IMR-90 (cell line): ENCODE measurements at regions not wholly inside any gene's neighbourhood (a gene's known extent, or its start where the extent isn't known, plus 50 kb on each side); places are given as distances from the start of the nearest gene placed in this dataset.

Experiments used
- ATAC-seq: fragments of 200-7000 bp; cut with Tn5 transposase; 2 replicates; pipeline ENCODE4 v1.9.1; 2020; ENCODE audit warnings: low read depth, mild to moderate bottlenecking, moderate library complexity
- BruUV-seq: library from RNA; stranded (reverse); fragments of 400-500 nt; replicated peaks from 2 replicates; lab custom pipeline; 2021; lab: Mats Ljungman, UMichigan
- CTCF ChIA-PET: fragments of 300-600 bp; formaldehyde crosslinking; extraction: SDS; loops from one replicate; lab custom pipeline; 2021; ENCODE audit warnings: antibody characterized with exemption; lab: Yijun Ruan, JAX
- POLR2A ChIA-PET: fragments of 300-600 bp; sonication (Branson Sonifier 250); formaldehyde crosslinking; loops from one replicate; lab custom pipeline; 2022; ENCODE audit warnings: antibody characterized with exemption; ENCODE audit not compliant: unreplicated experiment; lab: Charles Lee
- DNase-seq: peaks from one replicate; pipeline ENCODE4 v3.0.0; 2013
- H2AFZ ChIP-seq: replicated peaks from 2 replicates; pipeline ENCODE3; 2013; ENCODE audit warnings: low read length, mild to moderate bottlenecking; ENCODE audit not compliant: poor library complexity
- H2AK5ac ChIP-seq: 2 replicates; pipeline ENCODE4 v1.6.1; 2013; ENCODE audit warnings: low read depth, low read length, inconsistent platforms
- H2AK9ac ChIP-seq: replicated peaks from 2 replicates; pipeline ENCODE3; 2013; ENCODE audit warnings: mild to moderate bottlenecking, low read depth, low read length, moderate library complexity; ENCODE audit not compliant: poor library complexity
- H2BK120ac ChIP-seq: 2 replicates; pipeline ENCODE4 v1.6.1; 2013; ENCODE audit warnings: low read depth, low read length, inconsistent platforms
- H2BK15ac ChIP-seq: 3 replicates; pipeline ENCODE4 v1.6.1; 2013; ENCODE audit warnings: low read depth, low read length, inconsistent platforms
- H2BK20ac ChIP-seq: 2 replicates; pipeline ENCODE4 v1.6.1; 2013; ENCODE audit warnings: low read depth, mild to moderate bottlenecking, inconsistent platforms, low read length, moderate library complexity
- H2BK5ac ChIP-seq: 2 replicates; pipeline ENCODE4 v1.6.1; 2013; ENCODE audit warnings: mild to moderate bottlenecking, low read depth, low read length, inconsistent platforms; ENCODE audit not compliant: poor library complexity, severe bottlenecking
- H3K14ac ChIP-seq: replicated peaks from 2 replicates; pipeline ENCODE4 v1.6.1; 2013; ENCODE audit warnings: low read depth, low read length, inconsistent platforms
- H3K18ac ChIP-seq: 2 replicates; pipeline ENCODE4 v1.6.1; 2013; ENCODE audit warnings: low read depth, low read length, control low read depth
- H3K23ac ChIP-seq: 2 replicates; pipeline ENCODE4 v1.6.1; 2013; ENCODE audit warnings: low read depth, low read length, inconsistent platforms
- H3K27ac ChIP-seq: 2 replicates; pipeline ENCODE4 v1.5.1; 2013; ENCODE audit warnings: mild to moderate bottlenecking, control low read depth, low read length; ENCODE audit not compliant: insufficient read depth
- H3K27me3 ChIP-seq: 2 replicates; pipeline ENCODE4 v1.6.1; 2013; ENCODE audit warnings: low read length; ENCODE audit not compliant: control insufficient read depth, insufficient read depth
- H3K36me3 ChIP-seq: 2 replicates; pipeline ENCODE4 v1.6.1; 2013; ENCODE audit warnings: low read length, mixed read lengths; ENCODE audit not compliant: control insufficient read depth, insufficient read depth
- H3K4ac ChIP-seq: 2 replicates; pipeline ENCODE4 v1.6.1; 2013; ENCODE audit warnings: low read depth, low read length, inconsistent platforms
- H3K4me1 ChIP-seq: 2 replicates; pipeline ENCODE4 v1.6.1; 2013; ENCODE audit warnings: low read length, mixed read lengths; ENCODE audit not compliant: control insufficient read depth, insufficient read depth
- H3K4me2 ChIP-seq: 2 replicates; pipeline ENCODE4 v1.6.1; 2013; ENCODE audit warnings: low read depth, mild to moderate bottlenecking, control low read depth, low read length, moderate library complexity
- H3K4me3 ChIP-seq: 2 replicates; pipeline ENCODE4 v1.5.1; 2013; ENCODE audit warnings: low read depth, mild to moderate bottlenecking, control low read depth, low read length, moderate library complexity; ENCODE audit not compliant: insufficient read depth
- H3K56ac ChIP-seq: 2 replicates; pipeline ENCODE4 v1.6.1; 2013; ENCODE audit warnings: low read length, inconsistent platforms; ENCODE audit not compliant: insufficient read depth; ENCODE audit errors: extremely low read depth
- H3K79me1 ChIP-seq, 2 experiments: 2 replicates each; pipeline ENCODE4 v1.6.1; 2013; ENCODE audit warnings: low read length in 2 of 2, inconsistent platforms in 1 of 2, low read depth in 1 of 2
- H3K9ac ChIP-seq: 2 replicates; pipeline ENCODE4 v1.6.1; 2013; ENCODE audit warnings: low read depth, low read length, control low read depth
- H3K9me1 ChIP-seq: 2 replicates; pipeline ENCODE4 v1.6.1; 2013; ENCODE audit warnings: low read length, inconsistent platforms; ENCODE audit not compliant: insufficient read depth
- H3K9me3 ChIP-seq: 2 replicates; pipeline ENCODE4 v1.6.1; 2013; ENCODE audit warnings: low read length; ENCODE audit not compliant: control insufficient read depth, insufficient read depth
- H4K20me1 ChIP-seq: 2 replicates; pipeline ENCODE4 v1.6.1; 2013; ENCODE audit warnings: low read length, inconsistent platforms; ENCODE audit not compliant: insufficient read depth
- H4K5ac ChIP-seq: 2 replicates; pipeline ENCODE4 v1.6.1; 2013; ENCODE audit warnings: mild to moderate bottlenecking, low read depth, low read length, control low read depth
- H4K8ac ChIP-seq, 2 experiments: 2 replicates each; pipeline ENCODE4 v1.6.1; 2013; ENCODE audit warnings: low read depth in 2 of 2, low read length in 2 of 2, control low read depth in 1 of 2, inconsistent platforms in 1 of 2
- H4K91ac ChIP-seq: 2 replicates; pipeline ENCODE4 v1.6.1; 2013; ENCODE audit warnings: low read depth, low read length, inconsistent platforms; ENCODE audit not compliant: insufficient read depth
- FOS ChIP-seq: fragments of 150-350 bp; IDR thresholded peaks from 2 replicates; pipeline ENCODE4 v1.6.1; 2016; ENCODE audit warnings: low read depth, low read length
- NFE2L2 ChIP-seq: fragments of 150-350 bp; IDR thresholded peaks from 2 replicates; pipeline ENCODE4 v1.6.1; 2016; ENCODE audit warnings: low read depth, mild to moderate bottlenecking, low read length
- POLR2A ChIP-seq: IDR thresholded peaks from 2 replicates; pipeline ENCODE4 v1.6.1; 2012; ENCODE audit warnings: mild to moderate bottlenecking, low read depth, low read length
- RAD21 ChIP-seq: IDR thresholded peaks from 2 replicates; pipeline ENCODE4 v1.6.1; 2012; ENCODE audit warnings: low read length, improper control_type of control experiment
- RCOR1 ChIP-seq: IDR thresholded peaks from 2 replicates; pipeline ENCODE4 v1.6.1; 2012; ENCODE audit warnings: mild to moderate bottlenecking, low read length, improper control_type of control experiment; ENCODE audit not compliant: insufficient replicate concordance
- RFX5 ChIP-seq: IDR thresholded peaks from 2 replicates; pipeline ENCODE4 v1.8.0; 2012; ENCODE audit warnings: low read depth, mild to moderate bottlenecking, low read length, moderate library complexity
- WGBS, 2 experiments: methylation state at CpG; one replicate each; pipeline versions ENCODE4 v1.1.5 to v1.1.7; 2013; ENCODE audit warnings: missing lambda C conversion rate in 2 of 2; ENCODE audit not compliant: insufficient read length in 1 of 2; ENCODE audit errors: extremely low coverage in 2 of 2; 5-methylcytosine and 5-hydroxymethylcytosine counted together
- dilution Hi-C: fragments of 300-500 bp; cut with HindIII; formaldehyde crosslinking; loops from one replicate; pipeline ENCODE4 v1.14.3; 2018; ENCODE audit warnings: low sequenced_read_pairs; ENCODE audit not compliant: unreplicated experiment
- in situ Hi-C: fragments of 300-500 bp; cut with MboI; formaldehyde crosslinking; loops from 3 replicates; pipeline ENCODE4 v1.14.3; 2019; ENCODE audit warnings: low sequenced_read_pairs, inconsistent platforms, mixed read lengths
- intact Hi-C: fragments of 100-400 bp; cut with micrococcal nuclease; formaldehyde crosslinking; loops from 2 replicates; pipeline ENCODE4 v1.10.0; 2022

- no peak for TF ChIP-seq RFX5
- no peak for TF ChIP-seq RAD21
Measured at GRCh38 chr2:186136860-186137259, 349.2 kb upstream of the ZC3H15 start (continued).

- Histone ChIP-seq H3K79me1 (no peaks in the 10 kb centered on the region), H2AFZ (no peak overlapping the region), H3K9ac (no peak overlapping the region), H2BK20ac (no peak overlapping the region), H4K5ac (no peak overlapping the region), H2AK9ac (no peak overlapping the region), H3K4me1 (no peaks in the 10 kb centered on the region), H4K91ac (no peak overlapping the region), H3K56ac (no peak overlapping the region), H3K27ac (no peak overlapping the region), H3K4me3 (no peak overlapping the region), H3K9me3 (no peaks in the 10 kb centered on the region), H4K8ac (no peak overlapping the region), H3K18ac (no peak overlapping the region), H3K4me2 (no peak overlapping the region), H2AK5ac (no peak overlapping the region), H3K9me1 (no peaks in the 10 kb centered on the region), H3K14ac (no peak overlapping the region), H2BK120ac (no peak overlapping the region), H2BK5ac (no peak overlapping the region), H3K23ac (no peak overlapping the region), H3K36me3 (no peaks in the 10 kb centered on the region), H3K27me3 (no peaks in the 10 kb centered on the region), H3K4ac (no peak overlapping the region), H2BK15ac (no peak overlapping the region), H4K20me1 (no peaks in the 10 kb centered on the region)
- ATAC-seq (no peak), DNase-seq (no peak)
- POLR2A ChIA-PET: no interaction called here
- intact Hi-C loops: no loop called here
- dilution Hi-C loops: no loop called here
- CTCF ChIA-PET: interaction anchor here (1.1 kb wide), 1 partner anchor 38 kb away, joined by 3 read pairs; no protein-coding TSS in a partner anchor
- in situ Hi-C loops: no loop called here
- WGBS, 2 experiments: no CpG with 5 or more reads among the region's 2 CpGs
- no peak for TF ChIP-seq FOS
- no peak for TF ChIP-seq POLR2A
- TF ChIP-seq RCOR1: no peak
- no peak for TF ChIP-seq NFE2L2
- TF ChIP-seq RAD21: no peak
- no TSS peak for BruUV-seq
Measured at GRCh38 chr2:186138845-186139244, 347.2 kb upstream of the ZC3H15 start.
